Uterus (tissue), 2 donors: ENCODE measurements at regions not wholly inside any gene's neighbourhood (a gene's known extent, or its start where the extent isn't known, plus 50 kb on each side); places are given as distances from the start of the nearest gene placed in this dataset.

Source experiments
- CTCF ChIP-seq, 4 experiments: fragments of 200-600 bp in 2 of 4; fragments of 450-650 bp in 2 of 4; sonication (generic) in 2 of 4; IDR thresholded peaks; one replicate each; pipeline ENCODE4 v1.5.1; 2016 to 2019; ENCODE audit warnings: antibody characterized with exemption in 4 of 4, mild to moderate bottlenecking in 2 of 4, moderate library complexity in 1 of 4
- POLR2A ChIP-seq, 2 donors: fragments of 450-650 bp; IDR thresholded peaks; one replicate each; pipeline ENCODE4 v1.6.1; 2016; ENCODE audit warnings: antibody characterized with exemption in 2 of 2, mild to moderate bottlenecking in 1 of 2, moderate library complexity in 1 of 2

GRCh38 chr19:28610731-28611130 is 602.2 kb downstream of the UQCRFS1 start:
- TF ChIP-seq POLR2A (IDR thresholded peaks at IDR 0.05) (no peak), CTCF (IDR thresholded peaks at IDR 0.05) (no peak)
